KG1 (cell line): ENCODE measurements at regions not wholly inside any gene's neighbourhood (a gene's known extent, or its start where the extent isn't known, plus 50 kb on each side); places are given as distances from the start of the nearest gene placed in this dataset.
"Not testable (repeated sequence)": the region's sequence is repeated elsewhere in the genome, so short reads cannot be mapped to it uniquely, and the experiment has no call there.

Experiments
- DNase-seq: peaks from one replicate; lab custom pipeline; 2025; lab: John Stamatoyannopoulos, UW

DNA sequence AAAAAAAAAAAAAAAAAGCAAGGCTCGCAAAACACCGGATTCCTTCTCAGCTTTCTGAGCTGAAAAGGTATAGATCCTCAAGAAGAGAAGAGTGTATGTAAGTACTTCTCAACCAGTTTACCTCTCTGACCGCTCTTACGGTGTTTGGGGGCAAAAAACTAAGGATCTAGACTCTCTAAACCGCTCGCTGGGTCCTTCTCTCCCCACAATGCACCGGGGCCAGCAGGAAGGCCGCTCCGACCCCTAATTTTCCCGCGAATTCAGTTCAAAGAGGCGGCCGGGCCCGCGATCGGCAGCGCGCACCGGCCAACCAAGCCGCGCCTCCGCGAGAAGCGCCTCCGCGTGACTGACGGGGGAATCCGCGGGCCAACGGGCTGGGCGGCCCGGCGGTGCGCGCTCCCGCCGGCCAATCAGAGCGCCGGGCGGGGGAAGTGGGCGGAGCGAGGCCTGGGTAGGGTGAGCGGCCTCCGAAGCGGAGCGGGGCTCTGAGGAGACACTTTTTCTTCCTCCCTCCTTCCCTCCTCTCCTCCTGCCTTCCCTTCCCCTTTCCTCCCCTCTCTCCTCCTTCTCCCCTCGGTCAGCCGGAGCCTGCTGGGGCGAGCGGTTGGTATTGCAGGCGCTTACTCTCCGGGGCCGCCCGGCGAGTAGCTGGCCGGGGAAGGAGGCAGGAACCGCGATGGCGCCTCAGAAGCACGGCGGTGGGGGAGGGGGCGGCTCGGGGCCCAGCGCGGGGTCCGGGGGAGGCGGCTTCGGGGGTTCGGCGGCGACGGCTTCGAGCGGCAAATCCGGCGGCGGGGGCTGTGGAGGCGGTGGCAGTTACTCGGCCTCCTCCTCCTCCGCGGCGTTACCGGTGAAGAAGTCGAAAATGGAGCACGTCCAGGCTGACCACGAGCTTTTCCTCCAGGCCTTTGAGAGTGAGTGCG lies 93.0 kb downstream of the CRLF3 start:
- peak; percentile 58 for DNase-seq

DNA sequence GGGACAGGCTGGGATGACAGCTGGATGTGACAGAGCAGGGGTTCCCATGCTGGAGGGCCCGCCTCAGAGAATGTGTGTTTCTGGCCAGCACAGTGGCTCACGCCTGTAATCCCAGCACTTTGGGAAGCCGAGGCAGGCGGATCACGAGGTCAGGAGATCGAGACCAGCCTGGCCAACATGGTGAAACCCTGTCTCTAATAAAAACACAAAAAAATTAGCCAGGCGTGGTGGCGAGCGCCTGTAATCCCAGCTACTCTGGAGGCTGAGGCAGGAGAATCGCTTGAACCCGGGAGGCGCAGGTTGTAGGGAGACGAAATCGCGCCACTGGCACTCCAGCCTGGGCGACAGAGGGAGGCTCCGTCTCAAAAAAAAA lies 93.7 kb downstream of the CRLF3 start:
- DNase-seq: not testable (repeated sequence)

DNA sequence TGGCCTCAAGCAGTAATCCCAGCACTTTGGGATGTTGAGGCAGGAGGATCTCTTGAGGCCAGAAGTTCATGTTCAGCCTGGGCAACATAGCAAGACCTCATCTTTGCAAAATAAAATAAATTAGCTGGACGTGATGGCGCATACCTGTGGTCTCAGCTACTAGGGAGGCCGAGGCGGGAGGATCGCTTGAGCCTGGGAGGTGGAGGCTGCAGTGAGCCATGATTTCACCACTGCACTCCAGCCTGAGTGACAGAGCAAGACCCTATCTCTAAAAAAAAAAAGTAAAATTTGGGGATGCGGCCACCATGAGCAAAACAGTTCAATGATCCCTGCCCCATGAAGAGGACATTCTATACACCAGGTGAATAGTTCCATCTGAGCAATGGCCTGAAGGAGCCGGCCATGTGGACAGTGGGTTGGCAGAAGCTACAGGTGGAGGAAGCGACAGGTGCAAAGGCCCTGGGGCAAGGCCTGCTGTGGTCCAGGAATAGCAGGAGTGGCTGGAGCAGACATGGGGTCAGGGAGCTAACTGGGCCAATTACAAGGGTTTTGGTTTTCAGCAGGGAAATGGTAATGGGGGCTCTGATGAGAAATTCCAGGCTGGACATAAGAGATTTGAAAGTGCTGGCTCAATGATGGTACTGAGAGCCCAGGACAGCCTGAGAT lies 94.2 kb downstream of the CRLF3 start:
- DNase-seq: not testable (repeated sequence)

GRCh38 chr17:30729471-30730170 lies 94.9 kb downstream of the CRLF3 start:
- not testable (repeated sequence) for DNase-seq

GRCh38 chr17:30727517-30727916 lies 97.0 kb downstream of the CRLF3 start:
- not testable (repeated sequence) for DNase-seq

DNA sequence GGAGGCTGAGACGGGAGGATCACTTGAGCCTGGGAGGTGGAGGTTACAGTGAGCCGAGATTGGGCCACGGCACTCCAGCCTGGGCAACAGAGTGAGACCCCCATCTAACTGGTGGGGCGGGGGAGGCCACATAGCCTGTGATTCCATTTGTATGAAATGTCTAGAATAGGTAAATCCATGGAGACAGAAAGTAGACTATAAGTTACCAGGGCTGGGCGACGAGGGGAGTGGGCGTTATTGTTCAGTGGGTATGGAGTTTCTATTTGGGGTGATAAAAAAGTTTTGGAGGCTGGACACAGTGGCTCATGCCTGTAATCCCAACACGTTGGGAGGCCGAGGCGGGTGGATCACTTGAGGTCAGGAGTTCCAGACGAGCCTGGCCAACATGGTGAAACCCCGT lies 97.8 kb downstream of the CRLF3 start:
- not testable (repeated sequence) for DNase-seq

DNA sequence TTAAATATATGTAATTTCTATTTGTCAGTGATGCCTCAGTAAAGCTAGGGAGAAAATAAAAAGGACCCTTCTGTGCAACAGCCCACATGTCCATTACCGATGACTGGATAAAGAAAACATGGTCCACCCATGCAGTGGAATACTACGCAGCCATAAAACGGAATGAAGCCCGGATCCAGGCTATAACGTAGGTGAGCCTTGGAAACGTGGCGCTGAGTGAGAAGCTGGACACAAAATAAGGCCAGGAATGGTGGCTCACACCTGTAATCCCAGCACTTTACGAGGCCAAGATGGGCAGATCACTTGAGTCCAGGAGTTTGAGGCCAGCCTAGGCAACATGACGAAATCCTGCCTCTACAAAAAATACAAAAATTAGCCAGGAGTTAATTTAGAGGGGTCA lies 98.2 kb downstream of the CRLF3 start:
- not testable (repeated sequence) for DNase-seq

- not testable (repeated sequence) for DNase-seq
These were observed 100.3 kb downstream of the CRLF3 start for GRCh38 chr17:30724034-30724650.

DNA sequence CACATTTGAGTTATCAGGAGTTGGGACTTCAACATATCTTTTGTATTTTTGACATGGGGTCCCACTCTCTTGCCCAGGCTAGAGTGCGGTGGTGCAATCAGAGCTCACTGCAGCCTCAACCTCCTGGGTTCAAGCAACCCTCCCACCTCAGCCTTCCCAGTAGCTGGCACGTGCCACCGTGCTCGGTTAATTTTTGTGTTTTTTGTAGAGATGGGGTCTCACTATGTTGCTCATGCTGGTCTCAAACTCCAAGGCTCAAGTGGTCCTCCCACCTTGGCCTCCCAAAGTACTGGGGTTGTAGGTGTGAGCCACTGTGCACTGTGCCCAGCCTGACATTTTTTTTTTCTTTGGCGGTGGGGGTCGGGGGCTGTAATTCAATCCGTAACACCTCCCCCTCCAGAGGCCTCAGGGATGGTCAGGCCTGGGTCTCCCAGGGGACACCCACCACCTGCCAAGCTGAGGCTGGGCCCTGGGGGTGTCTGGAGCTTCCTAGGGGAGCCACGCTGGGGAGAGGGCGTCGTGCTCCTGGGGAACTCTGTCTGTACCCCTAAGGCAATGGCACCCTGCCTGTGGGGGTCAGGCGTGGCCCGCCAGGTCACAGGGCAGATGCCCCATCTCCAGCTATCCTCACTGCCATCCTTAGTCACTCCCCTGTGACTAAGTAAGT lies 102.2 kb downstream of the CRLF3 start:
- not testable (repeated sequence) for DNase-seq

GRCh38 chr17:30720971-30721370 lies 103.5 kb downstream of the CRLF3 start:
- DNase-seq: not testable (repeated sequence)

- DNase-seq: no peak
These were observed 104.5 kb downstream of the CRLF3 start for GRCh38 chr17:30720013-30720471.

DNA sequence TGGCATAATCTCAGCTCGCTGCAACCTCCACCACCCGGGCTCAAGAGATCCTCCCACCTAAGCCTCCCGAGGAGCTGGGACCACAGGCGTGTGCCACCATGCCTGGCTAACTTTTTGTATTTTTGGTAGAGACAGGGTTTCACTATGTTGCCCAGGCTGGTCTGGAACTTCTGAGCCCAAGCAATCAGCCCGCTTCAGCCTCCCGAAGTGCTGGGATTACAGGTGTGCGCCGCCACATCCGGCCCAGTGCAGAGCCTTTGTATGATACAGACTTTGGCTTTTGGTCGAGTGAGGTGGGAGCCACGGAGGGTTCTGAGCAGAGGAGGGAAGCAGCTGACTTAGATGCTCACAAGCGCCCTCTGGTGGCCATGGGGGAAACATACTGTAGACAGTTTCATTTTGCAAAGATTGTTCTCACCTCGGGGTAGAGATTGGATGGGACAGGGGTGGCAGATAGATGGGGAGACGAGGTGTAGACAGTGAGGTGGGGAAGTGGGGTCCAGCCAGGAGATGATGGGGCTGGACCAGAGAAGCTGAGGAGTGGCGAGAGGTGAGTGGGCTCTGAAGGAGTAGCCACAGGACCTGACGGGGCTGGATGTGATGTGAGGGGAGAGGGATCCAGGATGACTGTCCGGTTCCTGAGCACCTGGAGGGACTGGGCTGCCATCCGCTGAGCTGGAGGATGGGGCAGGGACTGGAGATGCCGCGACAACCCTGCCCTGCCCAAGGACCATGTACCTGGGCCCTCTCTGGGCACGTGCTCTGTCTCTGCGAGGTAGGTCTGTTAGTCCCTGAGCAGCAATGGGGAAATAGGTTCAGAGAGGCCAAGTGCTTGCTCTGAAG lies 105.1 kb downstream of the CRLF3 start:
- DNase-seq: peak; percentile 28

GRCh38 chr17:30718691-30719090 lies 105.8 kb downstream of the CRLF3 start:
- not testable (repeated sequence) for DNase-seq

DNA sequence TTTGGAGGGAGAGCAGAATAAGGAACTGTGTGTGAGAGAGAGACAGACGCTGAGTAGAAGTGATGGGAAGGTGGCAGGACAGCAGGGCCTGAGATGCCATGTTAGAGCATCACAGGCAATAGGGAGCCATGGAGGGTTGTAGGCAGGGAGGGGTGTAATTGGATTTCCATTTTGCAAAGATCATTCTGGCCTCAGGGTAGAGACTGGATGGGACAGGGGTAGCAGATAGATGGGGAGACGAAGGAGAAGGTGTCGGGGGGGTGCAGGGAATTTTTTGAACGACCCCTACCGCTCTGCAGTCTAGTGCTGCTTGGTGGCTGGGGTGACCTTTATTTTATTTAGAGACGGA lies 106.4 kb downstream of the CRLF3 start:
- DNase-seq: not testable (repeated sequence)

- DNase-seq: no peak
These were observed 107.0 kb downstream of the CRLF3 start for GRCh38 chr17:30717291-30718098.

DNA sequence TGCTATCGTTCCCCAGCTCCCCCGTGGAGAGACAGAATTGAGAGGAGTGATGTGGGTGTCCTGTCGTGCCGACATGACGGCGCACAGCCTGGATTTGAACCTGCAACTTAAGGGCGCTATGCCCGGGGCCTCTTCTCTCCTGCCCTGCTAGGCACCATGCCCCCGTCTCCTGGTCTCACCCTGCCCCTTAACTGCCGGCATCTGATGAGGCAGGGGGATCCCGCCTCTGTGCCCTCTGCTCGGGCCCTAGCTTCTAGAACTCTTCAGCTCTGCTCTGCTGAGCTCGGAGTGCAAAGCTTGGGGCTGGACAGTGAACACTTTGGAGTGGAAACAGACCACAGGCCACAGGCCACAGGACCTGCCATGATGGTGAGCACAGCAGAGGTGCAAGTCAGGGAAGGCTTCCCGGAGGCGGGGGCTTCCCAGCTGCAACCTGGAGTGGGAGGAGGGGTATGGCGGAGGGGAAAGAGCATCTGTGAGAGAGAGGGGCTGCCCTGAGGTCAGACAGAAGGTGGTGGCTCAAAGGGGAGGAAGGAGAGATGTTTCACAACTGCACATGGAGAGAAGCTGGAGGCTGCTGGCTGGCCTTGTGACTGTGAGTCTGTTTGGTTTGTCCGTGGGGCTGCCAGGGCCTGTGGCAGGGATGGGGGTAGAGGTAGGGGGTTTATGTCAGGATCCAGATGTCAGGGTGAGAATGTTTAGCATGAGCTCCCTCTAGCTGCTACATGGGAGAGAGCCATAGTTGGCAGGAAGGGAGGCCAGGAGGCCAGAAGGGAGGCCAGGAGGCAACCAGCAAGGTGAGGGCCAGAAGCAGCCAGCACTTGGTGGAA lies 107.8 kb downstream of the CRLF3 start:
- no peak for DNase-seq

GRCh38 chr17:30714825-30715622 lies 109.5 kb downstream of the CRLF3 start:
- DNase-seq: not testable (repeated sequence)

DNA sequence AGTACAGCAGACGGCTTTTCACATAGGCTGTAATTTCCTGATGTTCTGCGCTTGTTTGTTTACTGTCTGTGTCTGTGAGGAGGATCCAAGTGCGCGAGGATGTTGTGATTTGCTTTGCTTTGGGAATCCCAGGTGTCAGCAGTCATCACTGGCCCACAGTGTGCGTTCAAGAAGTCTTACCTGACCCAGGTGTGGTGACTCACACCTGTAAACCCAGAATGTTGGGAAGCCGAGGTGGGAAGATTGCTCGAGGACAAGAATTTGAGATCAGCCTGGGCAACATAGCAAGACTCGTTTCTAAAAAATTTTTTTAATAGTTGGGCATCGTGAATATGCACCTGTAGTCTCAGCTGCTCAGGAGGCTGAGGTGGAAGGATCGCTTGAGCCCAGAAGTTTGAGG lies 110.7 kb downstream of the CRLF3 start:
- DNase-seq: not testable (repeated sequence)
